ENCODE measurements at regions not wholly inside any gene's neighbourhood (a gene's known extent, or its start where the extent isn't known, plus 50 kb on each side); places are given as distances from the start of the nearest gene placed in this dataset.
"Not testable (repeated sequence)": the region's sequence is repeated elsewhere in the genome, so short reads cannot be mapped to it uniquely, and the experiment has no call there.

DNA sequence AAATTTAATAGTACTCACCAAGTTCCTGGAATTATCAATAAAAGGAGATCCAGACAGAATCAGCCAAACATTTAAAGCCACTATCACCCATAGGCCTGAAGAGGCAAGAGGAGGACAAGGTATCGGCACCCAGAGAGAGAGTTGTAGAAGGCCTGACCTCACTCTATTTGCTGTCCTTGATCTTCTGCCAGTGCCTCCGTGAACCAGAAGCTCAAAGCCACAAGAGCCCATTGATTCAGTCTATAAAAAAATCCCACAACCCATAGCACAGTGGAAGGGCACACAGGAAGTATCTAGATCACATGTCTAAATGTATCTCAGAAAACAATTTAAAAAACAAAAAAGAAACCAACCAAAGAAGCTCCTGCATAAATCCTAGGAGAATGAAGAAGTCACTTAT lies 68.6 kb upstream of the FAM174B start:
- no peak overlapping the region for H3K4me3 Mint-ChIP-seq (ENCODE audit: unreplicated experiment)
- DNase-seq (ENCODE audit: low spot score) = no peak
- TF ChIP-seq, protein P1, sequence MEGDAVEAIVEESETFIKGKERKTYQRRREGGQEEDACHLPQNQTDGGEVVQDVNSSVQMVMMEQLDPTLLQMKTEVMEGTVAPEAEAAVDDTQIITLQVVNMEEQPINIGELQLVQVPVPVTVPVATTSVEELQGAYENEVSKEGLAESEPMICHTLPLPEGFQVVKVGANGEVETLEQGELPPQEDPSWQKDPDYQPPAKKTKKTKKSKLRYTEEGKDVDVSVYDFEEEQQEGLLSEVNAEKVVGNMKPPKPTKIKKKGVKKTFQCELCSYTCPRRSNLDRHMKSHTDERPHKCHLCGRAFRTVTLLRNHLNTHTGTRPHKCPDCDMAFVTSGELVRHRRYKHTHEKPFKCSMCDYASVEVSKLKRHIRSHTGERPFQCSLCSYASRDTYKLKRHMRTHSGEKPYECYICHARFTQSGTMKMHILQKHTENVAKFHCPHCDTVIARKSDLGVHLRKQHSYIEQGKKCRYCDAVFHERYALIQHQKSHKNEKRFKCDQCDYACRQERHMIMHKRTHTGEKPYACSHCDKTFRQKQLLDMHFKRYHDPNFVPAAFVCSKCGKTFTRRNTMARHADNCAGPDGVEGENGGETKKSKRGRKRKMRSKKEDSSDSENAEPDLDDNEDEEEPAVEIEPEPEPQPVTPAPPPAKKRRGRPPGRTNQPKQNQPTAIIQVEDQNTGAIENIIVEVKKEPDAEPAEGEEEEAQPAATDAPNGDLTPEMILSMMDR (IDR thresholded peaks at IDR 0.05) = no peak
- no peaks in the 10 kb centered on the region for H3K4me1 Mint-ChIP-seq (ENCODE audit: low read depth)
- peaks cover 3% of the 10 kb centered on the region for H3K27me3 Mint-ChIP-seq (ENCODE audit: low read depth)
- H3K9me3 Mint-ChIP-seq (ENCODE audit: low read depth) = peaks cover 12% of the 10 kb centered on the region
- peaks cover 9% of the 10 kb centered on the region for H3K36me3 Mint-ChIP-seq (ENCODE audit: low read depth)
- no peak overlapping the region for H3K27ac Mint-ChIP-seq (ENCODE audit: unreplicated experiment)

DNA sequence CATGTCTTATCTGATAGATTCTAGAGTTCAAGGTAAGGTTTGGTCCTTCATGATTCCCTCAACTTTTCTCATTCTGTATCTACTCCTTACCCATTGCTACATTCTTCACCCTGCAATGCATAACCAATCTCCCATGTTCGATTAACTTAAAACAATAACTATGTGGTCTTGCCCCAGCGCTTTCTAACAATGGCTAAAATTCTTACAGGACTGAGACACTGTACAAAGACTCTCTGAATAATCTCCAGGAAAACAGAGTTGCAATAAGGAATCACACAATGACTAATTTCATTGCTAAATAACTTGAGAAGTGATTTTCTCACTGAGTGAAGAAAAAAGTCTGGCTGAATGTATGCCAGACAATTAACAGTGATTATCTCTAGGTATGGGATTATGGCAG lies 69.6 kb upstream of the FAM174B start:
- DNase-seq (ENCODE audit: low spot score) = no peak
- no peak overlapping the region for H3K27ac Mint-ChIP-seq (ENCODE audit: unreplicated experiment)

DNA sequence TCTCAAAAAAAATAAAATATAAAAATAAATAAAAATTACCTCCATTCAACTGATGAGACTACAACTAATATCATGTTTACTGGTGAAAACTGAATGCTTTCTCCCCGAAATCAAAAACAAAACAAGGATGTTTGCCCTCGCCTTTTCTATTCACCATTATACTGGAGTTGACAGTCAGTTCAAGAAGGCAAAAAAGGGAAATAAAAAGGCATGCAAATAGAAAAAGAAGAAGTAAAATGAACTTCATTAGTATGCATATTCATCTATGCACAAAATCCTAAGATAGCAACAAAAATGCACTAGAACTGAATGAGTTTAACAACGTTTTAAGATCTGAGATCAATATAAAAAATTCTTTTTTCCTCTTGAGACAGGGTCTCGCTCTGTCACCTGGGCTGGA lies 72.7 kb upstream of the FAM174B start:
- Mint-ChIP-seq H3K27me3 (ENCODE audit: low read depth) (peaks cover 3% of the 10 kb centered on the region), H3K4me1 (ENCODE audit: low read depth) (no peaks in the 10 kb centered on the region), H3K27ac (ENCODE audit: unreplicated experiment) (no peak overlapping the region), H3K4me3 (ENCODE audit: unreplicated experiment) (no peak overlapping the region), H3K9me3 (ENCODE audit: low read depth) (peaks cover 2% of the 10 kb centered on the region), H3K36me3 (ENCODE audit: low read depth) (peaks cover 5% of the 10 kb centered on the region)
- DNase-seq (ENCODE audit: low spot score) = no peak
- TF ChIP-seq, protein P1 (IDR thresholded peaks at IDR 0.05) = no peak

More for the DNA sequence above, 69.6 kb upstream of the FAM174B start:
- H3K4me1 Mint-ChIP-seq (ENCODE audit: low read depth) = no peaks in the 10 kb centered on the region
- no peak overlapping the region for H3K4me3 Mint-ChIP-seq (ENCODE audit: unreplicated experiment)
- H3K27me3 Mint-ChIP-seq (ENCODE audit: low read depth) = peaks cover 3% of the 10 kb centered on the region
- H3K9me3 Mint-ChIP-seq (ENCODE audit: low read depth) = peaks cover 12% of the 10 kb centered on the region
- peaks cover 6% of the 10 kb centered on the region for H3K36me3 Mint-ChIP-seq (ENCODE audit: low read depth)
- TF ChIP-seq, protein P1 (IDR thresholded peaks at IDR 0.05) = no peak

DNA sequence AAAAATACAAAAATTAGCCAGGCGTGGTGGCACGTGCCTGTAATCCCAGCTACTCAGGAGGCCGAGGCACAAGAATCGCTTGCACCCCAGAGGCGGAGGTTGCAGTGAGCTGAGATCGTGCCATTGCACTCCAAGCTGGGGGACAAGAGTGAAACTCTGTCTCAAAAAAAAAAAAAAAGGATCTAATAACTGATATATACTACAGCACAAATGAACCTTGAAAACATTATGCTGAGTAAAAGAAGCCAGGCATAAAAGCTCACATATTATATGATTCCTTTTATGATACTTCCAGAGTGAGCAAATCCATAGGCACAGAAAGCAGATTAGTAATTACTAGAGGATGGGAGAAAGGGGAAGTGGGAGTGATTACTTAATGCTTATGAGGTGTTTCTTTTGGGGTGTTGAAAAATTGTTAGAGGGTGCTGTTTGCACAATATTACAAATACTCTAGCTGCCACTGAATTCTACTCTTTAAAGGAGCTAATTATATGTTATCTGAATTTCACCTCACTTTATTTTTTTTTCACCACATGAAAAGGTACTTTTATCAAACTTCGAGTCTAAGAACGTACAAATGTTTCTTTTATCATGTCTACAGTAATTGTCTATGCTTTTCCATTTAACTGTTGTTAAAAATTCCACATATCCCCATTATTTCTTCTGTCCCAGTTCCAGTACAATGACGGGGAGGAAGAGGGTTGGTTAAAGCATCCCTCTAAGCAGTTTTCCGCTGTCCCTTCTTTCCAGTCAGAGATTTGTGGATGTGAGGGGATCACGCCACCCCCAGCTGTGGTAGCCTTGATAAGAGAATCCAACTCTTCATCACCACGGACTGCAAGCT lies 77.7 kb upstream of the FAM174B start:
- TF ChIP-seq, protein P1 (IDR thresholded peaks at IDR 0.05) = no peak
- H3K27ac Mint-ChIP-seq (ENCODE audit: unreplicated experiment) = no peak overlapping the region
- H3K4me3 Mint-ChIP-seq (ENCODE audit: unreplicated experiment) = peak overlapping the region; percentile 68
- H3K27me3 Mint-ChIP-seq (ENCODE audit: low read depth) = no peaks in the 10 kb centered on the region
- no peak for DNase-seq (ENCODE audit: low spot score)
- H3K36me3 Mint-ChIP-seq (ENCODE audit: low read depth) = peaks cover 2% of the 10 kb centered on the region
- H3K9me3 Mint-ChIP-seq (ENCODE audit: low read depth) = no peaks in the 10 kb centered on the region
- H3K4me1 Mint-ChIP-seq (ENCODE audit: low read depth) = peaks cover 8% of the 10 kb centered on the region

DNA sequence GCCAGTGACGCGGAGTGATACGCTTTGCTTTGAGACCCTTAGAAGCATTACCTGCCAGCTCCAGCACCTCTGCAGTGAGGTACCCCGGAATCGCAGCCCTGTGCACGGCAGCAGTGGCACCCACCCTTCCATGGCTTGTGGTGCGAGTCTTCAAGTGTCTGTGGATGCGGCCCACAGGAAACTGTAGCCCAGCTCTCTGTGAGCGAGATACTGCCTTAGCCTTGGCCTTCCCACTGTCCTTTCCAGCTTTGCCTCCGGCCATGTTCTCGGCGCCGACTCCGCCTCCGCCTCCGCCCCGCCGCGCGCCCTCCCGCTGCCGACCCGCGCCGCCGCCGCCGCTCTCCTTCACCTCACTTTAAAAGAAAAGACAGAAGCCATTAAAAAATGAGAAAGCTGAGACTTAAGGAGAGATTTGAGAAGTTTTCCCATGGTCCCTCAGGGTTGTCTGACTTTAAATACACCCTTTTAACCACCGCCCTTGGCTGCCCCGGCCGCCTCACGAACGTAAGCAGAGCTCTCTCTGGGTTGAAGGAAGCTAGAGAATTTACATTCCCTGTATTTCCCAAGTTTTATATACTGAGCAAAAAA lies 78.5 kb upstream of the FAM174B start:
- Mint-ChIP-seq H3K36me3 (ENCODE audit: low read depth) (peaks cover 4% of the 10 kb centered on the region), H3K4me1 (ENCODE audit: low read depth) (peaks cover 8% of the 10 kb centered on the region), H3K9me3 (ENCODE audit: low read depth) (peaks cover 4% of the 10 kb centered on the region), H3K27me3 (ENCODE audit: low read depth) (no peaks in the 10 kb centered on the region), H3K4me3 (ENCODE audit: unreplicated experiment) (peak overlapping the region; percentile 68), H3K27ac (ENCODE audit: unreplicated experiment) (peak overlapping the region; percentile 59)
- DNase-seq (ENCODE audit: low spot score) = no peak
- TF ChIP-seq, protein P1 (IDR thresholded peaks at IDR 0.05) = no peak

DNA sequence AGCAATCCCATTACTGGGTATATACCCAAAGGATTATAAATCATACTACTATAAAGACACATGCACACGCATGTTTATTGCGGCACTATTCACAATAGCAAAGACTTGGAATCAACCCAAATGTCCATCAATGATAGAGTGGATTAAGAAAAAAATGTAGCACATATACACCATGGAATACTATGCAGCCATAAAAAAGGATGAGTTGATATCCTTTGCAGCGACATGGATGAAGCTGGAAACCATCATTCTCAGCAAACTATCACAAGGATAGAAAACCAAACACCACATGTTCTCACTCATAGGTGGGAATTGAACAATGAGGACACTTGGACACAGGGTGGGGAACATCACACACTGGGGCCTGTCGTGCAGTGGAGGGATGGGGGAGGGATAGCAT lies 83.7 kb upstream of the FAM174B start:
- not testable (repeated sequence) for H3K4me1 Mint-ChIP-seq (ENCODE audit: low read depth); H3K27me3 Mint-ChIP-seq (ENCODE audit: low read depth); H3K36me3 Mint-ChIP-seq (ENCODE audit: low read depth); H3K4me3 Mint-ChIP-seq (ENCODE audit: unreplicated experiment); DNase-seq (ENCODE audit: low spot score); H3K9me3 Mint-ChIP-seq (ENCODE audit: low read depth); H3K27ac Mint-ChIP-seq (ENCODE audit: unreplicated experiment)
